Neural cell (in vitro differentiated cells): ENCODE measurements at regions not wholly inside any gene's neighbourhood (a gene's known extent, or its start where the extent isn't known, plus 50 kb on each side); places are given as distances from the start of the nearest gene placed in this dataset.

Source experiments
- H2AFZ ChIP-seq: fragments of 200-600, 300-800 bp; sonication (generic), shearing (Covaris generic); 2 replicates; pipeline ENCODE4 v1.6.0; 2014; ENCODE audit warnings: low read depth, mild to moderate bottlenecking, antibody characterized with exemption, low read length, moderate library complexity
- H3F3A ChIP-seq: fragments of 200-600 bp; shearing (Covaris generic); 2 replicates; pipeline ENCODE4 v1.6.1; 2016; ENCODE audit warnings: mild to moderate bottlenecking, moderate library complexity, mixed read lengths, antibody characterized with exemption, low read length; ENCODE audit not compliant: insufficient read depth, poor library complexity, severe bottlenecking
- H3K27ac ChIP-seq: fragments of 200-600, 300-800 bp; sonication (generic), shearing (Covaris generic); 2 replicates; pipeline ENCODE4 v1.5.1; 2014; ENCODE audit warnings: mild to moderate bottlenecking, low read length, moderate library complexity
- H3K27me3 ChIP-seq: fragments of 300-800, 200-600 bp; sonication (generic), shearing (Covaris generic); 2 replicates; pipeline ENCODE4 v1.6.0; 2014; ENCODE audit warnings: mild to moderate bottlenecking, low read depth, low read length, moderate library complexity; ENCODE audit not compliant: insufficient read depth
- H3K36me3 ChIP-seq: fragments of 300-800, 200-600 bp; sonication (generic), shearing (Covaris generic); 2 replicates; pipeline ENCODE4 v1.5.1; 2014; ENCODE audit warnings: mild to moderate bottlenecking, antibody characterized with exemption, low read length, moderate library complexity; ENCODE audit not compliant: insufficient read depth
- H3K4me2 ChIP-seq: fragments of 300-800, 200-600 bp; sonication (generic), shearing (Covaris generic); 2 replicates; pipeline ENCODE4 v1.6.0; 2014; ENCODE audit warnings: mild to moderate bottlenecking, low read length
- H3K4me3 ChIP-seq: fragments of 300-800, 200-600 bp; sonication (generic), shearing (Covaris generic); 2 replicates; pipeline ENCODE4 v1.5.1; 2014; ENCODE audit warnings: mild to moderate bottlenecking, low read length, moderate library complexity
- H3K79me2 ChIP-seq: fragments of 200-600 bp; shearing (Covaris generic); replicated peaks from 2 replicates; pipeline ENCODE4 v1.6.0; 2014; ENCODE audit warnings: mild to moderate bottlenecking, low read length, moderate library complexity; ENCODE audit not compliant: insufficient read depth
- H3K9ac ChIP-seq: fragments of 300-800, 200-600 bp; sonication (generic), shearing (Covaris generic); 2 replicates; pipeline ENCODE4 v1.6.1; 2016; ENCODE audit warnings: mild to moderate bottlenecking, low read length, mixed read lengths
- H3K9me2 ChIP-seq: fragments of 200-600 bp; shearing (Covaris generic); 2 replicates; pipeline ENCODE4 v1.6.1; 2016; ENCODE audit warnings: mild to moderate bottlenecking, low read length, mixed read lengths; ENCODE audit not compliant: insufficient read depth
- H3K9me3 ChIP-seq: fragments of 200-600, 300-800 bp; sonication (generic), shearing (Covaris generic); 2 replicates; pipeline ENCODE4 v1.6.1; 2016; ENCODE audit warnings: mild to moderate bottlenecking, mixed run types, low read length, moderate library complexity, mixed read lengths
- H4K20me1 ChIP-seq: fragments of 200-600 bp; shearing (Covaris generic); 2 replicates; pipeline ENCODE4 v1.6.1; 2016; ENCODE audit warnings: mild to moderate bottlenecking, mixed run types; ENCODE audit not compliant: insufficient read depth
- RAD21 ChIP-seq: fragments of 450-650 bp; conservative IDR thresholded peaks from 2 replicates; pipeline ENCODE4 v1.6.1; 2014; ENCODE audit warnings: antibody characterized with exemption, mild to moderate bottlenecking, moderate library complexity
- SMC3 ChIP-seq: fragments of 450-650 bp; conservative IDR thresholded peaks from 2 replicates; pipeline ENCODE4 v1.6.1; 2014; ENCODE audit warnings: antibody characterized with exemption, mild to moderate bottlenecking, moderate library complexity; ENCODE audit not compliant: poor library complexity
- TAF1 ChIP-seq: IDR thresholded peaks from 2 replicates; pipeline ENCODE4 v1.6.1; 2012; ENCODE audit warnings: low read depth
- TF ChIP-seq, protein P1 (sequence below): IDR thresholded peaks from 2 replicates; pipeline ENCODE4 v1.6.1; 2012; ENCODE audit warnings: borderline replicate concordance
- TF ChIP-seq, protein P2 (sequence below): fragments of 450-650 bp; IDR thresholded peaks from 2 replicates; pipeline ENCODE4 v1.5.1; 2014; ENCODE audit warnings: antibody characterized with exemption, mild to moderate bottlenecking, moderate library complexity; ENCODE audit not compliant: poor library complexity, severe bottlenecking

DNA sequence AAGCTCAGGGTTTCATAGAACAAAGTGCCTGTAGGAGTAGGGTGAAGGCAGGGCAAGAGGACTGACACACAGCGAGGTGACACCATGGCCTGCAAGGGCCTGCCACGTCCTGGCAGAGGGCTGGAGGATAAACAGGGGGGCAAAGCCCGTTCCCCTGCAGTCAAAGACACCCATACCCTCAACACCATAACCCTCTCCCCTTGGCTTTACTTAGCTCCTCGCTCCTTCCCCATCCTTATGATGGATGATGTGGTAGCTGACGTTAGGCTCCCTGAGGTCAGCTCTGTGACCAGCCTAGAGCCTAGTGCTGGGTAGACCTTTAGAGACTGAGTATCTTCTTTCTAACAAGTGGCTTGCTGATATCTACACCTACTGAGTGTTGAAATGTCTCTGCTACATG, 683.3 kb upstream of the HS6ST1 start:
- H3K4me3 ChIP-seq, result no peak overlapping the region
- no peak overlapping the region for H3K4me2 ChIP-seq
- TF ChIP-seq RAD21 (no peak), TAF1 (no peak), SMC3 (no peak)
- TF ChIP-seq, protein P1, sequence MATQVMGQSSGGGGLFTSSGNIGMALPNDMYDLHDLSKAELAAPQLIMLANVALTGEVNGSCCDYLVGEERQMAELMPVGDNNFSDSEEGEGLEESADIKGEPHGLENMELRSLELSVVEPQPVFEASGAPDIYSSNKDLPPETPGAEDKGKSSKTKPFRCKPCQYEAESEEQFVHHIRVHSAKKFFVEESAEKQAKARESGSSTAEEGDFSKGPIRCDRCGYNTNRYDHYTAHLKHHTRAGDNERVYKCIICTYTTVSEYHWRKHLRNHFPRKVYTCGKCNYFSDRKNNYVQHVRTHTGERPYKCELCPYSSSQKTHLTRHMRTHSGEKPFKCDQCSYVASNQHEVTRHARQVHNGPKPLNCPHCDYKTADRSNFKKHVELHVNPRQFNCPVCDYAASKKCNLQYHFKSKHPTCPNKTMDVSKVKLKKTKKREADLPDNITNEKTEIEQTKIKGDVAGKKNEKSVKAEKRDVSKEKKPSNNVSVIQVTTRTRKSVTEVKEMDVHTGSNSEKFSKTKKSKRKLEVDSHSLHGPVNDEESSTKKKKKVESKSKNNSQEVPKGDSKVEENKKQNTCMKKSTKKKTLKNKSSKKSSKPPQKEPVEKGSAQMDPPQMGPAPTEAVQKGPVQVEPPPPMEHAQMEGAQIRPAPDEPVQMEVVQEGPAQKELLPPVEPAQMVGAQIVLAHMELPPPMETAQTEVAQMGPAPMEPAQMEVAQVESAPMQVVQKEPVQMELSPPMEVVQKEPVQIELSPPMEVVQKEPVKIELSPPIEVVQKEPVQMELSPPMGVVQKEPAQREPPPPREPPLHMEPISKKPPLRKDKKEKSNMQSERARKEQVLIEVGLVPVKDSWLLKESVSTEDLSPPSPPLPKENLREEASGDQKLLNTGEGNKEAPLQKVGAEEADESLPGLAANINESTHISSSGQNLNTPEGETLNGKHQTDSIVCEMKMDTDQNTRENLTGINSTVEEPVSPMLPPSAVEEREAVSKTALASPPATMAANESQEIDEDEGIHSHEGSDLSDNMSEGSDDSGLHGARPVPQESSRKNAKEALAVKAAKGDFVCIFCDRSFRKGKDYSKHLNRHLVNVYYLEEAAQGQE, result no peak
- TF ChIP-seq, protein P2, sequence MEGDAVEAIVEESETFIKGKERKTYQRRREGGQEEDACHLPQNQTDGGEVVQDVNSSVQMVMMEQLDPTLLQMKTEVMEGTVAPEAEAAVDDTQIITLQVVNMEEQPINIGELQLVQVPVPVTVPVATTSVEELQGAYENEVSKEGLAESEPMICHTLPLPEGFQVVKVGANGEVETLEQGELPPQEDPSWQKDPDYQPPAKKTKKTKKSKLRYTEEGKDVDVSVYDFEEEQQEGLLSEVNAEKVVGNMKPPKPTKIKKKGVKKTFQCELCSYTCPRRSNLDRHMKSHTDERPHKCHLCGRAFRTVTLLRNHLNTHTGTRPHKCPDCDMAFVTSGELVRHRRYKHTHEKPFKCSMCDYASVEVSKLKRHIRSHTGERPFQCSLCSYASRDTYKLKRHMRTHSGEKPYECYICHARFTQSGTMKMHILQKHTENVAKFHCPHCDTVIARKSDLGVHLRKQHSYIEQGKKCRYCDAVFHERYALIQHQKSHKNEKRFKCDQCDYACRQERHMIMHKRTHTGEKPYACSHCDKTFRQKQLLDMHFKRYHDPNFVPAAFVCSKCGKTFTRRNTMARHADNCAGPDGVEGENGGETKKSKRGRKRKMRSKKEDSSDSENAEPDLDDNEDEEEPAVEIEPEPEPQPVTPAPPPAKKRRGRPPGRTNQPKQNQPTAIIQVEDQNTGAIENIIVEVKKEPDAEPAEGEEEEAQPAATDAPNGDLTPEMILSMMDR, result no peak
- no peaks in the 10 kb centered on the region for H4K20me1 ChIP-seq
- no peaks in the 10 kb centered on the region for H3K27me3 ChIP-seq
- no peaks in the 10 kb centered on the region for H3K36me3 ChIP-seq
- H3F3A ChIP-seq, result no peaks in the 10 kb centered on the region
- no peaks in the 10 kb centered on the region for H3K9me2 ChIP-seq
- no peak overlapping the region for H3K27ac ChIP-seq
- H3K9ac ChIP-seq, result no peak overlapping the region
- H3K79me2 ChIP-seq, result no peaks in the 10 kb centered on the region
- H2AFZ ChIP-seq, result no peak overlapping the region
- H3K9me3 ChIP-seq, result peaks cover 4% of the 10 kb centered on the region

DNA sequence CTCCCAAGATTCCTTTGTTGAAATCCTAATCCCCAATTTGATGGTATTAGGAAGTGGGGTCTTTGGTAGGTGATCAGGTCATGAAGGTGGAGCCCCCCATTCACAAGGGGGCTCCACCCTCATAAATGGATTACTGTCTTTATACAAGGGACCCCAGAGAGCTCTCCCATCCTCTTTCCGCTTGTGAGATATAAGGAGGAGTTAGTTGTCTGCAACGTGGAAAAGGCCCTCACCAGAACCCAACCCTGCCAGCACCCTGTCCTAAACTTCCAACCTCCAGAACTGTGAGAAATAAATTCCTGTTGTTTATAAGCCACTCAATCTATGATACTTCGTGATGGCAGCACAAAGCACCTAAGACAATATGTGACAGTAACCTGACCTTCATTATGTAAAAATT, 684.1 kb upstream of the HS6ST1 start:
- TF ChIP-seq, protein P1, result no peak
- TF ChIP-seq, protein P2, result no peak
- no peak for TF ChIP-seq TAF1
- Histone ChIP-seq H3K9ac (no peak overlapping the region), H3F3A (no peaks in the 10 kb centered on the region)

More for the DNA sequence above, 684.1 kb upstream of the HS6ST1 start:
- Histone ChIP-seq H2AFZ (no peak overlapping the region), H3K4me3 (no peak overlapping the region), H3K4me2 (no peak overlapping the region), H3K27ac (no peak overlapping the region), H3K36me3 (no peaks in the 10 kb centered on the region), H3K9me3 (peaks cover 4% of the 10 kb centered on the region), H3K27me3 (no peaks in the 10 kb centered on the region), H3K79me2 (no peaks in the 10 kb centered on the region), H4K20me1 (no peaks in the 10 kb centered on the region), H3K9me2 (no peaks in the 10 kb centered on the region)
